HFFc6 (cell line): ENCODE measurements at regions not wholly inside any gene's neighbourhood (a gene's known extent, or its start where the extent isn't known, plus 50 kb on each side); places are given as distances from the start of the nearest gene placed in this dataset.

Experiments used
- DNase-seq: peaks from one replicate; pipeline ENCODE4 v3.0.0-alpha.2; 2018
- H3K27ac Mint-ChIP-seq: 2 replicates; pipeline ENCODE4 v1.8.0; 2020; ENCODE audit warnings: mild to moderate bottlenecking, mixed read lengths
- H3K27me3 Mint-ChIP-seq: 2 replicates; pipeline ENCODE4 v1.8.0; 2021; ENCODE audit warnings: mild to moderate bottlenecking, moderate library complexity, mixed read lengths; ENCODE audit not compliant: insufficient read depth
- H3K36me3 Mint-ChIP-seq: 2 replicates; pipeline ENCODE4 v1.8.0; 2021; ENCODE audit warnings: low read depth, mixed read lengths
- H3K4me1 Mint-ChIP-seq: 2 replicates; pipeline ENCODE4 v1.8.0; 2020; ENCODE audit warnings: low read depth, mixed read lengths
- H3K4me3 Mint-ChIP-seq: 2 replicates; pipeline ENCODE4 v1.8.0; 2020; ENCODE audit warnings: mild to moderate bottlenecking, moderate library complexity, mixed read lengths
- H3K9me3 Mint-ChIP-seq: 2 replicates; pipeline ENCODE4 v1.8.0; 2020; ENCODE audit warnings: mild to moderate bottlenecking, mixed read lengths
- TF ChIP-seq, protein P1 (sequence below): fragments of 200-600 bp; sonication (generic); IDR thresholded peaks from 2 replicates; pipeline ENCODE4 v1.5.0; 2021; ENCODE audit warnings: antibody characterized with exemption, mild to moderate bottlenecking

DNA sequence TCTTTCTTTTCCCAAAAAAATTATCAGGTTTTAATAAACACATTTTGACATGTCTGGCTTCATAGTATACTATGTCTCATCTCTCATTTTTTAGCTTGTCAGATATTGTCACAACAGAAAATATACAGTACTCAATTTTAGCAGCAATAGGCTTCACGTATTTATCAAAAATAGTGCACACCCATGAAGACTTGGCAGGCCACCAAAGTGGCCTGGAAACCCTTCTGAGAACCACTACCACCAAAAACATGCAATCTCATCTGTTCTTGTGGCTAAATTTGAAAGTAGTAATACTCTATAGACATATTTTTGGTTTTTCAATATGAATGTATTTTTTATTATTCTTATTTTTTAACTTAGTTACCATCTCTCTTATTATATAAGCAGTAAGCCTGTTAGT is 1094.5 kb upstream of the LRRN3 start:
- H3K4me3 Mint-ChIP-seq, result no peak overlapping the region
- H3K27me3 Mint-ChIP-seq, result peaks cover 4% of the 10 kb centered on the region; the same call in 1 of the 2 replicates
- TF ChIP-seq, protein P1, sequence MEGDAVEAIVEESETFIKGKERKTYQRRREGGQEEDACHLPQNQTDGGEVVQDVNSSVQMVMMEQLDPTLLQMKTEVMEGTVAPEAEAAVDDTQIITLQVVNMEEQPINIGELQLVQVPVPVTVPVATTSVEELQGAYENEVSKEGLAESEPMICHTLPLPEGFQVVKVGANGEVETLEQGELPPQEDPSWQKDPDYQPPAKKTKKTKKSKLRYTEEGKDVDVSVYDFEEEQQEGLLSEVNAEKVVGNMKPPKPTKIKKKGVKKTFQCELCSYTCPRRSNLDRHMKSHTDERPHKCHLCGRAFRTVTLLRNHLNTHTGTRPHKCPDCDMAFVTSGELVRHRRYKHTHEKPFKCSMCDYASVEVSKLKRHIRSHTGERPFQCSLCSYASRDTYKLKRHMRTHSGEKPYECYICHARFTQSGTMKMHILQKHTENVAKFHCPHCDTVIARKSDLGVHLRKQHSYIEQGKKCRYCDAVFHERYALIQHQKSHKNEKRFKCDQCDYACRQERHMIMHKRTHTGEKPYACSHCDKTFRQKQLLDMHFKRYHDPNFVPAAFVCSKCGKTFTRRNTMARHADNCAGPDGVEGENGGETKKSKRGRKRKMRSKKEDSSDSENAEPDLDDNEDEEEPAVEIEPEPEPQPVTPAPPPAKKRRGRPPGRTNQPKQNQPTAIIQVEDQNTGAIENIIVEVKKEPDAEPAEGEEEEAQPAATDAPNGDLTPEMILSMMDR, result no peak
- no peak overlapping the region for H3K27ac Mint-ChIP-seq
- H3K36me3 Mint-ChIP-seq, result no peaks in the 10 kb centered on the region
- DNase-seq, result no peak
- H3K9me3 Mint-ChIP-seq, result no peaks in the 10 kb centered on the region
- H3K4me1 Mint-ChIP-seq, result peaks cover 5% of the 10 kb centered on the region; the same call in 1 of the 2 replicates

DNA sequence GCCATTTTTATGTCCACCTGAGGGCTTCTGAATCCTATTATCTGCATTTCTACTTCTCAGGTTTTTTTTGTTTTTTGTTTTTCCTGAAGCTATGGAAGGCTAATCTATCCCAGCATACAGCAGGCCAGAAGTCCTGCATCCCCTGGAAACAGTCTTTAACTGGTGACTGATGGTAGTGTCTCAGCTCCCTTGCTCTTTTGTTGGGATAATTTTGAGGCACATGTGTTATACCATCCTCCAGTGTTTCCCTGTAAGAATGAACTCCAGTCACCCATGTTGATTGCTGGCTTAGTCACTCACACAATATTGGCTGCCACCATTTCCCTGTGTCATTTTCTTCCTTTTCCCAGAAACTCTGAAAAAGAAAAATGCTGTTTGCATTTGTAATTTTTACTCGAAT is 1094.0 kb upstream of the LRRN3 start:
- peaks cover 5% of the 10 kb centered on the region; the same call in 1 of the 2 replicates for H3K4me1 Mint-ChIP-seq
- DNase-seq, result no peak
- H3K4me3 Mint-ChIP-seq, result no peak overlapping the region
- peaks cover 4% of the 10 kb centered on the region; the same call in 1 of the 2 replicates for H3K27me3 Mint-ChIP-seq
- TF ChIP-seq, protein P1, result no peak
- no peak overlapping the region for H3K27ac Mint-ChIP-seq
- no peaks in the 10 kb centered on the region for H3K9me3 Mint-ChIP-seq
- no peaks in the 10 kb centered on the region for H3K36me3 Mint-ChIP-seq

DNA sequence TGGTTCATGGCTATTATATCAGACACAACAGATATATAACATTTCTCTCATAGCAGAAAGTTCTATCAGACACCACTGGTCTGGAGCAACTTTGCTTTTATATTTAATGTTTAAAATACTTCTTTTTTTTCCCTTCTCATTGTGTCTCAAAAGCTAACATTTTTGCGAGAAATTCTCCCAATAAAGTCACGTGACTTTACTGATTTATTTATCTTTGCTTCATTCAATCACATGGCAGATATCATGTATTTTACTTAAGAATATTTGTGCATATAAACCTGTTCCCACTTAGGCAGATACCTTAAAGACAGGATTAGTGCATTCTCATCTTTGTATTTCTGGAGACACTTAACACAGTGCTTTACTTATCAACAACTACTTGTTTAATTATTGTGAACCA is 1093.1 kb upstream of the LRRN3 start:
- no peak overlapping the region for H3K4me3 Mint-ChIP-seq
- no peak for DNase-seq
- H3K4me1 Mint-ChIP-seq, result peaks cover 5% of the 10 kb centered on the region; the same call in 1 of the 2 replicates
- no peak overlapping the region for H3K27ac Mint-ChIP-seq
- TF ChIP-seq, protein P1, result no peak
- no peaks in the 10 kb centered on the region for H3K9me3 Mint-ChIP-seq
- no peaks in the 10 kb centered on the region for H3K36me3 Mint-ChIP-seq
- peaks cover 4% of the 10 kb centered on the region for H3K27me3 Mint-ChIP-seq

- Mint-ChIP-seq H3K4me3 (no peak overlapping the region), H3K9me3 (no peaks in the 10 kb centered on the region), H3K27me3 (peaks cover 2% of the 10 kb centered on the region), H3K4me1 (peaks cover 15% of the 10 kb centered on the region; the same call in 1 of the 2 replicates), H3K36me3 (no peaks in the 10 kb centered on the region), H3K27ac (no peak overlapping the region)
- TF ChIP-seq, protein P1, result no peak
- DNase-seq, result no peak
Measured at GRCh38 chr7:110001254-110001938, 1089.5 kb upstream of the LRRN3 start.

GRCh38 chr7:110003827-110004226 is 1087.1 kb upstream of the LRRN3 start:
- DNase-seq, result no peak
- Mint-ChIP-seq H3K4me3 (no peak overlapping the region), H3K9me3 (no peaks in the 10 kb centered on the region), H3K4me1 (peaks cover 17% of the 10 kb centered on the region), H3K27me3 (no peaks in the 10 kb centered on the region; the same call in 1 of the 2 replicates), H3K36me3 (no peaks in the 10 kb centered on the region), H3K27ac (no peak overlapping the region)
- TF ChIP-seq, protein P1, result no peak
